Left ventricle myocardium superior (tissue), 1 donor: ENCODE measurements at regions not wholly inside any gene's neighbourhood (a gene's known extent, or its start where the extent isn't known, plus 50 kb on each side); places are given as distances from the start of the nearest gene placed in this dataset.

ENCODE experiments used
- ATAC-seq: fragments of 200-7000 bp; cut with Tn5 transposase; one replicate; pipeline ENCODE4 v1.9.1; 2020; ENCODE audit warnings: mild to moderate bottlenecking, moderate library complexity
- DNase-seq: peaks from one replicate; pipeline ENCODE4 v3.0.0-alpha.2; 2020
- intact Hi-C: fragments of 100-400 bp; cut with micrococcal nuclease; formaldehyde crosslinking; loops from one replicate; pipeline ENCODE4 v1.11.0; 2022
- donor health status: DM: no; HTN: yes; CAD: no; lungs with severe emphysema.

- ATAC-seq (no peak), DNase-seq (no peak)
- intact Hi-C loops = no loop called here
Observed at GRCh38 chr17:72049914-72050313, 70.9 kb upstream of the SOX9 start.

GRCh38 chr17:72053036-72053435 lies 67.8 kb upstream of the SOX9 start:
- no peak for DNase-seq
- no peak for ATAC-seq
- intact Hi-C loops = no loop called here

- intact Hi-C loops = no loop called here
- ATAC-seq (no peak), DNase-seq (no peak)
Observed at GRCh38 chr17:72053449-72053848, 67.4 kb upstream of the SOX9 start.

GRCh38 chr17:72056155-72056554 lies 64.7 kb upstream of the SOX9 start:
- DNase-seq (no peak), ATAC-seq (no peak)
- intact Hi-C loops = no loop called here

- DNase-seq (no peak), ATAC-seq (no peak)
- intact Hi-C loops = no loop called here
Observed at GRCh38 chr17:72056727-72057290, 64.0 kb upstream of the SOX9 start.

GRCh38 chr17:72060084-72060483 lies 60.7 kb upstream of the SOX9 start:
- intact Hi-C loops = no loop called here
- ATAC-seq = no peak
- no peak for DNase-seq

DNA sequence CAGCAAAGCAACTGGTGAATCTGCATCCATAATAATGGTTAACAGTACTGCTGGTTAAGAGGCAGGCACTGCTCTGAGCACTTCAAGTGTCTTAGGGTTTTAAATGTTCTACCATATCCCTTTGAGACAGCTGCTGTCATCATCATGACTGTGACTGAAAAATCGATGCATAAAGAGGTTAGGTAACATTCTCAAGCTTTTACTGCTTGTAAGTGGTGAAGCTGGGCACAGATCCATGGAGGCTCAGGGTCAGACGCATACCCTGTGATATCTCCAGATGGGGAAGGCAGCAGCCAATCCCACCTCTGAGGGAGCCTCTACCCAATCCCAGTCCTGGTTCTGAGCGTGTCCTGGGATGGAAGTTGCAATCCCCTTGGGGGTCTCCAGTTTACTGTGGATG lies 57.6 kb upstream of the SOX9 start:
- ATAC-seq (no peak), DNase-seq (no peak)
- intact Hi-C loops = no loop called here

- ATAC-seq = no peak
- intact Hi-C loops = no loop called here
- no peak for DNase-seq
Observed at GRCh38 chr17:72063756-72064450, 56.9 kb upstream of the SOX9 start.

- ATAC-seq (no peak), DNase-seq (no peak)
- intact Hi-C loops = no loop called here
Observed at GRCh38 chr17:72064606-72065193, 56.1 kb upstream of the SOX9 start.

- no peak for DNase-seq
- ATAC-seq = no peak
- intact Hi-C loops = no loop called here
Observed at GRCh38 chr17:72065556-72065955, 55.3 kb upstream of the SOX9 start.

- intact Hi-C loops = no loop called here
- DNase-seq (no peak), ATAC-seq (no peak)
Observed at GRCh38 chr17:72068643-72069042, 52.2 kb upstream of the SOX9 start.

DNA sequence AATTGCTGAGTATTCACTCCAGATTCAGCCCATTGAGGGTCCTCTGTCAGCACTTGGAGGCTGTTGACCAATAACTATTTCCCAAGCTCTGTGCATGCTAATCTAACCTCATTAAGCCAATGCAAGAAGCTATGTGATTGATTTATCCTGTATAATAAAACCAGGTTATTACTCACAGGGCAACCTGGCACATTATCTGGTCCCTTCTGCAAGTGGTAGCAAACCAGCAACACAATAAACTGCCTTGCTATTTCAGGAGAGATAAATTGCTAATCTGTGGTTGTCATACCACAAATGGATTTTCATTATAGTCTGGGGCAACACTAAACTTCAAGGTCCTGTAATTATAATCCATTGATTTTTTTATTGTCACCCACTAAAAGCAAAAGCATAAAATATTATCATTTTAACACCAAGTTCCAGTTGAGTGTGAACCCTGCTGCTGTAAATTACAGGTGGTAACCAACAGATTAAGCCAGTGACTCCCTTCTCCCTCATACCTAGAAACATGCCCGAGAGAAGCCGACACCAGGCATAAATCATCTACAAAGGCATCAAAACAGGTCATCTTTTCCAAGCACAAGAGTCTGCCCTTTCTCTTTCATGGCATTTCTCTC lies 51.1 kb upstream of the SOX9 start:
- DNase-seq (no peak), ATAC-seq (no peak)
- intact Hi-C loops = no loop called here
